SK-N-MC (cell line): ENCODE measurements at regions not wholly inside any gene's neighbourhood (a gene's known extent, or its start where the extent isn't known, plus 50 kb on each side); places are given as distances from the start of the nearest gene placed in this dataset.

Experiments
- EZH2 ChIP-seq: fragments of 200-600 bp; sonication (generic); IDR thresholded peaks from one replicate; pipeline ENCODE4 v1.6.1; 2017; ENCODE audit warnings: antibody characterized with exemption
- FOXP2 ChIP-seq: optimal IDR thresholded peaks from 2 replicates; pipeline ENCODE3; 2011; ENCODE audit warnings: mild to moderate bottlenecking, moderate library complexity; ENCODE audit not compliant: insufficient read depth; ENCODE audit errors: extremely low read length, control extremely low read depth
- POLR2AphosphoS5 ChIP-seq: IDR thresholded peaks from 2 replicates; pipeline ENCODE4 v1.6.1; 2012; ENCODE audit warnings: mild to moderate bottlenecking, low read depth, low read length, borderline replicate concordance

- no peak for TF ChIP-seq EZH2
- TF ChIP-seq POLR2AphosphoS5, result no peak
- TF ChIP-seq FOXP2, result no peak
Observed at GRCh38 chr6:135631821-135632220, 134.3 kb upstream of the AHI1 start.
